ENCODE measurements at regions not wholly inside any gene's neighbourhood (a gene's known extent, or its start where the extent isn't known, plus 50 kb on each side); places are given as distances from the start of the nearest gene placed in this dataset.

GRCh38 chr21:43364261-43364510 lies 62.7 kb downstream of the SIK1 start:
- DNase-seq (ENCODE audit: low read depth in 2 of 2) = no peak

- no peak for DNase-seq (ENCODE audit: low read depth in 2 of 2)
These were observed 63.2 kb downstream of the SIK1 start for GRCh38 chr21:43363506-43364260.

- no peak for DNase-seq (ENCODE audit: low read depth in 2 of 2)
These were observed 64.0 kb downstream of the SIK1 start for GRCh38 chr21:43362915-43363314.

- peak; percentile 42 to 44 for DNase-seq (ENCODE audit: low read depth in 2 of 2)
These were observed 64.6 kb downstream of the SIK1 start for GRCh38 chr21:43362321-43362791.

- peak; percentile 15 to 19 for DNase-seq (ENCODE audit: low read depth in 2 of 2)
These were observed 65.2 kb downstream of the SIK1 start for GRCh38 chr21:43361493-43362296.

- DNase-seq (ENCODE audit: low read depth in 2 of 2) = no peak
These were observed 65.8 kb downstream of the SIK1 start for GRCh38 chr21:43361127-43361492.

GRCh38 chr21:43360441-43361126 lies 66.3 kb downstream of the SIK1 start:
- no peak for DNase-seq (ENCODE audit: low read depth in 2 of 2)

GRCh38 chr21:43358940-43359822 lies 67.8 kb downstream of the SIK1 start:
- DNase-seq (ENCODE audit: low read depth in 2 of 2) = no peak

GRCh38 chr21:43357715-43358430 lies 69.1 kb downstream of the SIK1 start:
- DNase-seq (ENCODE audit: low read depth in 2 of 2) = no peak

- DNase-seq (ENCODE audit: low read depth in 2 of 2) = no peak
These were observed 71.0 kb downstream of the SIK1 start for GRCh38 chr21:43355925-43356289.

GRCh38 chr21:43355266-43355924 lies 71.5 kb downstream of the SIK1 start:
- DNase-seq (ENCODE audit: low read depth in 2 of 2) = no peak

GRCh38 chr21:43354666-43355065 lies 72.3 kb downstream of the SIK1 start:
- DNase-seq (ENCODE audit: low read depth in 2 of 2) = no peak

GRCh38 chr21:43354026-43354420 lies 72.9 kb downstream of the SIK1 start:
- no peak for DNase-seq (ENCODE audit: low read depth in 2 of 2)

- no peak for DNase-seq (ENCODE audit: low read depth in 2 of 2)
These were observed 73.5 kb downstream of the SIK1 start for GRCh38 chr21:43353282-43354025.

GRCh38 chr21:43352568-43353281 lies 74.2 kb downstream of the SIK1 start:
- no peak for DNase-seq (ENCODE audit: low read depth in 2 of 2)

- no peak for DNase-seq (ENCODE audit: low read depth in 2 of 2)
These were observed 74.8 kb downstream of the SIK1 start for GRCh38 chr21:43352154-43352537.

- no peak for DNase-seq (ENCODE audit: low read depth in 2 of 2)
These were observed 75.3 kb downstream of the SIK1 start for GRCh38 chr21:43351501-43352153.

GRCh38 chr21:43349644-43350043 lies 77.3 kb downstream of the SIK1 start:
- DNase-seq (ENCODE audit: low read depth in 2 of 2) = no peak

GRCh38 chr21:43348801-43349261 lies 78.1 kb downstream of the SIK1 start:
- DNase-seq (ENCODE audit: low read depth in 2 of 2) = no peak
